Temporal lobe (tissue), 1 donor: ENCODE measurements at regions not wholly inside any gene's neighbourhood (a gene's known extent, or its start where the extent isn't known, plus 50 kb on each side); places are given as distances from the start of the nearest gene placed in this dataset. TPM values are rescaled to one million over a fixed set of nuclear protein-coding genes. Genes with fewer than 3 reads are reported as not detected.

ENCODE experiments used
- small RNA-seq: library from RNA; depleted of rRNA; stranded (forward); fragments of <200 nt; gene quantifications from one replicate; pipeline ENCODE3, GENCODE V24; 2014; ENCODE audit warnings: low replicate concordance

Small RNA genes in the stretch of these regions (small RNA-seq; reads per million reads assigned to genes)
- gene RN7SL496P (not detected), gene RNU6-719P (not detected)
